Mesenchymal stem cell (in vitro differentiated cells and primary cell): ENCODE measurements at regions not wholly inside any gene's neighbourhood (a gene's known extent, or its start where the extent isn't known, plus 50 kb on each side); places are given as distances from the start of the nearest gene placed in this dataset.
"Not testable (repeated sequence)": the region's sequence is repeated elsewhere in the genome, so short reads cannot be mapped to it uniquely, and the experiment has no call there.

Experiments used
- DNase-seq: peaks from one replicate; pipeline ENCODE4 v3.0.0-alpha.2; 2013
- H2AFZ ChIP-seq: one replicate; pipeline ENCODE4 v1.6.1; 2013; ENCODE audit warnings: low read depth, mild to moderate bottlenecking, control low read depth, inconsistent platforms, low read length, moderate library complexity
- H2AK5ac ChIP-seq: 2 replicates; pipeline ENCODE4 v1.6.1; 2013; ENCODE audit warnings: low read length, moderate library complexity, mild to moderate bottlenecking, inconsistent platforms; ENCODE audit not compliant: severe bottlenecking
- H2BK120ac ChIP-seq: one replicate; pipeline ENCODE4 v1.6.1; 2013; ENCODE audit warnings: low read depth, mild to moderate bottlenecking, inconsistent platforms, low read length, moderate library complexity
- H2BK12ac ChIP-seq, 2 experiments: one replicate each; pipeline ENCODE4 v1.6.1; 2013; ENCODE audit warnings: inconsistent platforms in 2 of 2, low read length in 2 of 2, mild to moderate bottlenecking in 2 of 2, moderate library complexity in 2 of 2, control low read depth in 1 of 2
- H2BK15ac ChIP-seq: one replicate; pipeline ENCODE4 v1.6.1; 2013; ENCODE audit warnings: mild to moderate bottlenecking, low read depth, inconsistent platforms; ENCODE audit not compliant: poor library complexity, severe bottlenecking
- H2BK5ac ChIP-seq: 2 replicates; pipeline ENCODE4 v1.6.1; 2013; ENCODE audit warnings: low read depth, mild to moderate bottlenecking, low read length, control low read depth, inconsistent platforms; ENCODE audit not compliant: poor library complexity, severe bottlenecking
- H3K14ac ChIP-seq, 2 experiments: one replicate each; pipeline ENCODE4 v1.6.1; 2013; ENCODE audit warnings: inconsistent platforms in 2 of 2, low read length in 2 of 2, control low read depth in 1 of 2, mild to moderate bottlenecking in 1 of 2, moderate library complexity in 1 of 2
- H3K18ac ChIP-seq, 2 experiments: one replicate each; pipeline ENCODE4 v1.6.1; 2013; ENCODE audit warnings: inconsistent platforms in 2 of 2, low read length in 2 of 2, control low read depth in 1 of 2, low read depth in 1 of 2, mild to moderate bottlenecking in 1 of 2
- H3K23ac ChIP-seq, 2 experiments: one replicate each; pipeline ENCODE4 v1.6.1; 2013; ENCODE audit warnings: inconsistent platforms in 2 of 2, low read length in 2 of 2, mild to moderate bottlenecking in 2 of 2, moderate library complexity in 2 of 2, control low read depth in 1 of 2
- H3K27ac ChIP-seq: 2 replicates; pipeline ENCODE4 v1.5.1; 2013; ENCODE audit warnings: mild to moderate bottlenecking, moderate library complexity, low read length, control low read depth, inconsistent platforms; ENCODE audit not compliant: poor library complexity, severe bottlenecking
- H3K27me3 ChIP-seq, 2 experiments: 2 replicates each; pipeline versions ENCODE4 v1.6.1 to v1.7.0; 2013; ENCODE audit warnings: low read length in 2 of 2, mild to moderate bottlenecking in 2 of 2, moderate library complexity in 2 of 2, control low read depth in 1 of 2, inconsistent platforms in 1 of 2; ENCODE audit not compliant: control insufficient read depth in 1 of 2, insufficient read depth in 1 of 2
- H3K36me3 ChIP-seq, 2 experiments: 2 replicates each; pipeline versions ENCODE4 v1.6.1 to v1.7.0; 2013; ENCODE audit warnings: low read length in 2 of 2, control low read depth in 1 of 2, inconsistent platforms in 1 of 2, low read depth in 1 of 2, mild to moderate bottlenecking in 1 of 2; ENCODE audit not compliant: insufficient read depth in 2 of 2, control insufficient read depth in 1 of 2
- H3K4ac ChIP-seq, 2 experiments: one replicate each; pipeline ENCODE4 v1.6.1; 2013; ENCODE audit warnings: inconsistent platforms in 2 of 2, low read length in 2 of 2, mild to moderate bottlenecking in 2 of 2, moderate library complexity in 2 of 2, control low read depth in 1 of 2, low read depth in 1 of 2
- H3K4me1 ChIP-seq: 2 replicates; pipeline ENCODE4 v1.6.1; 2013; ENCODE audit warnings: low read depth, low read length, control low read depth; ENCODE audit not compliant: control insufficient read depth, insufficient read depth
- H3K4me2 ChIP-seq: 2 replicates; pipeline ENCODE4 v1.6.1; 2013; ENCODE audit warnings: low read length, mild to moderate bottlenecking, inconsistent platforms; ENCODE audit not compliant: poor library complexity, severe bottlenecking
- H3K4me3 ChIP-seq, 2 experiments: 2 replicates each; pipeline versions ENCODE4 v1.5.1 to v1.7.0; 2013; ENCODE audit warnings: low read length in 2 of 2, mild to moderate bottlenecking in 2 of 2, control low read depth in 1 of 2, low read depth in 1 of 2; ENCODE audit not compliant: insufficient read depth in 1 of 2
- H3K79me1 ChIP-seq: replicated peaks from 2 replicates; pipeline ENCODE4 v1.6.1; 2013; ENCODE audit warnings: mild to moderate bottlenecking, control low read depth, low read length, inconsistent platforms; ENCODE audit not compliant: poor library complexity, severe bottlenecking
- H3K9ac ChIP-seq: 2 replicates; pipeline ENCODE4 v1.7.0; 2013; ENCODE audit warnings: mild to moderate bottlenecking, low read length, moderate library complexity
- H3K9me3 ChIP-seq: 2 replicates; pipeline ENCODE4 v1.7.0; 2013; ENCODE audit warnings: mild to moderate bottlenecking, low read length; ENCODE audit not compliant: control insufficient read depth
- H4K8ac ChIP-seq: one replicate; pipeline ENCODE4 v1.6.1; 2013; ENCODE audit warnings: inconsistent platforms, mild to moderate bottlenecking, low read length, moderate library complexity
- H4K91ac ChIP-seq: one replicate; pipeline ENCODE4 v1.6.1; 2013; ENCODE audit warnings: mild to moderate bottlenecking, low read length, inconsistent platforms
- WGBS: methylation state at CpG from one replicate; pipeline ENCODE4 v1.1.7; 2013; ENCODE audit warnings: mixed read lengths; 5-methylcytosine and 5-hydroxymethylcytosine counted together

DNA sequence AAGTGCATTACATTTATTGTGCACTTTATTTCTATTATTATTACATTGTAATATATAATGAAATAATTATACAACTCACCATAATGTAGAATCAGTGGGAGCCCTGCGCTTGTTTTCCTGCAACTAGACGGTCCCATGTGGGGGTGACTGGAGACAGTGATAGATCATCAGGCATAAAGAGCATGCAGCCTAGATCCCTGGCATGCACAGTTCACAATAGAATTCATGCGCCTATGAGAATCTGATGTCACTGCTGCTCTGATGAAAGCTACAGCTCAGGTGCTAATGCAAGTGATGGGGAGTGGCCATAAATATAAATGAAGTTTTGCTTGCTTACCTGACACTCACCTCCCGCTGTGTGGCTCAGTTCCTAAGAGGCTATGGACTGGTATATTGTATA is 278.4 kb upstream of the ADGRL3 start:
- not testable (repeated sequence) for H2BK12ac ChIP-seq, DNase-seq, H2AK5ac ChIP-seq, H2BK15ac ChIP-seq, H2BK120ac ChIP-seq, H3K27me3 ChIP-seq, H3K18ac ChIP-seq, H3K4ac ChIP-seq, H3K79me1 ChIP-seq, H3K4me2 ChIP-seq, H3K9me3 ChIP-seq, H3K14ac ChIP-seq, H2AFZ ChIP-seq, H4K91ac ChIP-seq, H3K36me3 ChIP-seq, H2BK5ac ChIP-seq, H3K27ac ChIP-seq, H3K23ac ChIP-seq, H3K9ac ChIP-seq, H3K4me3 ChIP-seq, H4K8ac ChIP-seq, H3K4me1 ChIP-seq
- WGBS = 94% methylated on average over 3 of the region's 4 CpGs

DNA sequence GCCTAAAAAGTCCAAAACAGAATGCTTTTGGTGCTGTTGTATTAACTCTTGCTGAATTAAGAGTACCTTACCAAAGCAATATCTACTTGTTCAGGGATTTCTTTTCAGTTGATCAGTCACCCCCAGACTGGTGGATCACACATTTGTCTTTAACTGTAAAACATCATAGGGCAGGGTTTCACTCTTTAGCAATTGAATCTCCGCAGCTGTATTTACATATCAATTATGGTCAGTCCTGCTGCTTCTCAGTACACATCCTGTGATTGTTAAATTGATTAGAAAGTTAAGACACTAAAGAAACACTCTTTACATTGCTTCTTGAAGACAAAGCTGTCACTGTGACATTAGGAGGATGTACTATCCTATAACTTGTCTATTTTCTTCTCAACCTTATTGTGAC is 277.1 kb upstream of the ADGRL3 start:
- Histone ChIP-seq H3K4me1 (no peaks in the 10 kb centered on the region), H3K18ac (no peak overlapping the region), H3K9me3 (no peaks in the 10 kb centered on the region), H2AFZ (no peak overlapping the region), H4K91ac (no peak overlapping the region), H2BK12ac (no peak overlapping the region), H2BK15ac (no peak overlapping the region), H3K79me1 (no peaks in the 10 kb centered on the region), H2BK5ac (no peak overlapping the region), H3K4me2 (no peak overlapping the region), H2AK5ac (no peak overlapping the region), H3K27me3 (no peaks in the 10 kb centered on the region), H3K36me3 (no peaks in the 10 kb centered on the region), H3K23ac (no peak overlapping the region), H3K14ac (no peak overlapping the region), H3K4ac (no peak overlapping the region), H3K9ac (no peak overlapping the region), H3K4me3 (no peak overlapping the region), H3K27ac (no peak overlapping the region), H2BK120ac (no peak overlapping the region), H4K8ac (no peak overlapping the region)
- DNase-seq = no peak
- WGBS = no CpG with 5 or more reads among the region's 1 CpG

GRCh38 chr4:60926624-60927023 is 273.5 kb upstream of the ADGRL3 start:
- no peak overlapping the region for H2AK5ac ChIP-seq
- no peak overlapping the region for H2BK12ac ChIP-seq
- no peaks in the 10 kb centered on the region for H3K27me3 ChIP-seq
- H3K4me3 ChIP-seq = no peak overlapping the region
- no peak overlapping the region for H4K91ac ChIP-seq
- H3K23ac ChIP-seq = no peak overlapping the region
- 81% methylated on average over 2 of the region's 2 CpGs for WGBS
- no peaks in the 10 kb centered on the region for H3K9me3 ChIP-seq
- no peak overlapping the region for H2BK120ac ChIP-seq
- DNase-seq = no peak
- H2BK5ac ChIP-seq = no peak overlapping the region
- H3K14ac ChIP-seq = no peak overlapping the region
- H3K18ac ChIP-seq = no peak overlapping the region
- no peaks in the 10 kb centered on the region for H3K36me3 ChIP-seq
- no peak overlapping the region for H4K8ac ChIP-seq
- H3K27ac ChIP-seq = no peak overlapping the region
- H3K9ac ChIP-seq = no peak overlapping the region
- no peak overlapping the region for H2BK15ac ChIP-seq
- H3K79me1 ChIP-seq = no peaks in the 10 kb centered on the region
- no peak overlapping the region for H3K4me2 ChIP-seq
- no peak overlapping the region for H2AFZ ChIP-seq
- no peaks in the 10 kb centered on the region for H3K4me1 ChIP-seq
- H3K4ac ChIP-seq = no peak overlapping the region

GRCh38 chr4:60930866-60931265 is 269.3 kb upstream of the ADGRL3 start:
- no peak overlapping the region for H2AFZ ChIP-seq
- no peak overlapping the region for H2BK5ac ChIP-seq
- H3K18ac ChIP-seq = no peak overlapping the region
- no peak overlapping the region for H3K23ac ChIP-seq
- H3K4me2 ChIP-seq = no peak overlapping the region
- no peak overlapping the region for H3K14ac ChIP-seq
- no peak overlapping the region for H3K9ac ChIP-seq
- H2BK12ac ChIP-seq = no peak overlapping the region
- no peak overlapping the region for H2AK5ac ChIP-seq
- H3K36me3 ChIP-seq = no peaks in the 10 kb centered on the region
- H4K91ac ChIP-seq = no peak overlapping the region
- no peak overlapping the region for H2BK15ac ChIP-seq
- DNase-seq = no peak
- WGBS = 100% methylated on average over 2 of the region's 3 CpGs
- H3K79me1 ChIP-seq = no peaks in the 10 kb centered on the region
- H4K8ac ChIP-seq = no peak overlapping the region
- no peak overlapping the region for H3K27ac ChIP-seq
- no peak overlapping the region for H3K4me3 ChIP-seq
- no peaks in the 10 kb centered on the region for H3K27me3 ChIP-seq
- no peak overlapping the region for H3K4ac ChIP-seq
- H2BK120ac ChIP-seq = no peak overlapping the region
- no peaks in the 10 kb centered on the region for H3K9me3 ChIP-seq
- H3K4me1 ChIP-seq = no peaks in the 10 kb centered on the region
